Kidney (tissue), 13 donors: ENCODE measurements at regions not wholly inside any gene's neighbourhood (a gene's known extent, or its start where the extent isn't known, plus 50 kb on each side); places are given as distances from the start of the nearest gene placed in this dataset.

Experiments used
- DNase-seq, 5 donors: peaks; one replicate each; pipeline ENCODE4 v3.0.0-alpha.2; 2013 to 2020
- FAIRE-seq: peaks from 2 replicates; lab custom pipeline; 2012; peaks lifted over from hg19 to GRCh38; lab: Jason Lieb, UNC
- H3K27ac ChIP-seq, 2 donors: one replicate each; pipeline ENCODE4 v1.7.0; 2013; ENCODE audit warnings: low read depth in 2 of 2, low read length in 2 of 2, inconsistent platforms in 1 of 2
- H3K27me3 ChIP-seq: one replicate; pipeline ENCODE4 v1.7.1; 2013; ENCODE audit warnings: low read length, inconsistent platforms; ENCODE audit not compliant: control insufficient read depth, insufficient read depth
- H3K36me3 ChIP-seq, 3 donors: one replicate each; pipeline versions ENCODE4 v1.7.0 to v1.7.1; 2013; ENCODE audit warnings: low read length in 3 of 3, control low read depth in 1 of 3, inconsistent platforms in 1 of 3; ENCODE audit not compliant: insufficient read depth in 3 of 3, control insufficient read depth in 2 of 3
- H3K4me1 ChIP-seq, 3 donors: one replicate each; pipeline versions ENCODE4 v1.7.0 to v1.7.1; 2013; ENCODE audit warnings: low read length in 3 of 3, inconsistent platforms in 1 of 3, low read depth in 1 of 3; ENCODE audit not compliant: control insufficient read depth in 2 of 3, insufficient read depth in 2 of 3
- H3K4me3 ChIP-seq, 3 donors: one replicate each; pipeline versions ENCODE4 v1.7.0 to v1.8.1; 2013; ENCODE audit warnings: low read length in 3 of 3, control low read depth in 1 of 3, inconsistent platforms in 1 of 3
- H3K9ac ChIP-seq, 3 donors: one replicate each; pipeline versions ENCODE4 v1.7.0 to v1.7.1; 2013; ENCODE audit warnings: low read length in 3 of 3, control low read depth in 1 of 3, inconsistent platforms in 1 of 3
- H3K9me3 ChIP-seq, 3 donors: one replicate each; pipeline versions ENCODE4 v1.7.0 to v1.7.1; 2013; ENCODE audit warnings: low read length in 3 of 3, control low read depth in 1 of 3, inconsistent platforms in 1 of 3; ENCODE audit not compliant: control insufficient read depth in 2 of 3, insufficient read depth in 1 of 3
- intact Hi-C: fragments of 100-400 bp; cut with DNase I; formaldehyde crosslinking; loops from one replicate; pipeline ENCODE4 v1.11.1; 2022
- TF ChIP-seq, protein P1 (sequence below): IDR thresholded peaks from 3 replicates; pipeline ENCODE4 v1.5.1; 2012; ENCODE audit warnings: mild to moderate bottlenecking, moderate library complexity, borderline replicate concordance; ENCODE audit not compliant: insufficient read depth; ENCODE audit errors: extremely low read depth
- donor health status: control.
- donor health status: control.
- donor health status: control.
- donor health status: control.
- donor health status: control.
- donor health status: DM: yes; HTN: yes; CAD: no.
- donor health status: Normal renal cell carcinoma (clear cell type).

- Histone ChIP-seq H3K27ac (no peak overlapping the region), H3K9ac (no peak overlapping the region), H3K27me3 (no peaks in the 10 kb centered on the region), H3K4me3 (no peak overlapping the region), H3K4me1 (no peaks in the 10 kb centered on the region), H3K36me3 (no peaks in the 10 kb centered on the region), H3K9me3 (no peaks in the 10 kb centered on the region)
- TF ChIP-seq, protein P1, sequence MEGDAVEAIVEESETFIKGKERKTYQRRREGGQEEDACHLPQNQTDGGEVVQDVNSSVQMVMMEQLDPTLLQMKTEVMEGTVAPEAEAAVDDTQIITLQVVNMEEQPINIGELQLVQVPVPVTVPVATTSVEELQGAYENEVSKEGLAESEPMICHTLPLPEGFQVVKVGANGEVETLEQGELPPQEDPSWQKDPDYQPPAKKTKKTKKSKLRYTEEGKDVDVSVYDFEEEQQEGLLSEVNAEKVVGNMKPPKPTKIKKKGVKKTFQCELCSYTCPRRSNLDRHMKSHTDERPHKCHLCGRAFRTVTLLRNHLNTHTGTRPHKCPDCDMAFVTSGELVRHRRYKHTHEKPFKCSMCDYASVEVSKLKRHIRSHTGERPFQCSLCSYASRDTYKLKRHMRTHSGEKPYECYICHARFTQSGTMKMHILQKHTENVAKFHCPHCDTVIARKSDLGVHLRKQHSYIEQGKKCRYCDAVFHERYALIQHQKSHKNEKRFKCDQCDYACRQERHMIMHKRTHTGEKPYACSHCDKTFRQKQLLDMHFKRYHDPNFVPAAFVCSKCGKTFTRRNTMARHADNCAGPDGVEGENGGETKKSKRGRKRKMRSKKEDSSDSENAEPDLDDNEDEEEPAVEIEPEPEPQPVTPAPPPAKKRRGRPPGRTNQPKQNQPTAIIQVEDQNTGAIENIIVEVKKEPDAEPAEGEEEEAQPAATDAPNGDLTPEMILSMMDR, result no peak
- DNase-seq (no peak), FAIRE-seq (no peak)
- intact Hi-C loops, result no loop called here
Measured at GRCh38 chr9:120009856-120010255, 570.1 kb downstream of the CDK5RAP2 start.

DNA sequence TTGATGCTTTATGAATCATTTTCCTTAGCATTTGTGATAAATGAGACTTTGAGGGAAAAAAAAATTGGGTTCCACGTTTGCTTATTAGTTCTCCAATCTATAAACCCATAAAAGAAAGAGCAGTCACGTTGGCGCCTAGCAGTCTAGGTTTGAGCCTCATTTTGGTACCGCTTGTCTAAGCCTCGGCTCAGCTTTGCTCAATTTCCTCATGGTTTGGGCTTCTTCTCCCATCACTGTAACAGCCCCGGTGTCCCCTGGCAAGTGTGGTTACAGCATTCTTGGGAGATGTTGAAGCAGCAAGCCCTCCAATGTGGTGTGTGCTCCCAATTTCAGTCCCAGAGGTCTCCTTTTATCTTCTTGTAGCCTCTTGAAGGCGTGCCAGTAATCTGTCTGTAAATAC is 578.4 kb downstream of the CDK5RAP2 start:
- intact Hi-C loops, result no loop called here
- Histone ChIP-seq H3K9me3 (no peaks in the 10 kb centered on the region), H3K27me3 (no peaks in the 10 kb centered on the region), H3K4me1 (peaks cover 0 to 9% (median 4%) of the 10 kb centered on the region in 3 donors), H3K9ac (no peak overlapping the region), H3K36me3 (no peaks in the 10 kb centered on the region), H3K27ac (no peak overlapping the region), H3K4me3 (no peak overlapping the region)
- DNase-seq (no peak), FAIRE-seq (no peak)
- TF ChIP-seq, protein P1, result no peak

DNA sequence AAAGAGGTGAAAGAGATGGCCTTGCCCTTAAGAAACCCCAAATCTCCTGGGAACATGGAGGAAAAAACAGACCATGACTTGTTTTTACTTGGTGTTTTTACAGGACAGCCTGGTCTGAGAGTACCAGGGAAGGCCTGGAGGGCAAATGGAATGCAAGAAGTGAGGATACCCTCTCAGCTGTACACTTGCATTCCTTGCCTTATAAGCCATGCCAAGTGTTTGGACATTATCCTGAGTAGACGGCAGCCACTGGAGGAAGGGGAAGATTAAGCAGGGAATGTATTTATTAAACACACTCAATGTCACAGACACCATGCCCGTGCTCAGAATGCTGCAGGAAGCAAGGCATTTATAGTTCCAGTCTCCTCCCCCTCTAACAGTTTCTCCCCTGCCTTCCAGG is 581.4 kb downstream of the CDK5RAP2 start:
- H3K4me1 ChIP-seq, result peaks cover 0 to 9% (median 4%) of the 10 kb centered on the region in 3 donors
- no peaks in the 10 kb centered on the region for H3K27me3 ChIP-seq
- peak overlapping the region in 1 of 3 donors; percentile 37 for H3K4me3 ChIP-seq
- H3K9ac ChIP-seq, result no peak overlapping the region
- FAIRE-seq, result no peak
- intact Hi-C loops, result no loop called here
- no peaks in the 10 kb centered on the region for H3K36me3 ChIP-seq
- peak in 1 of 5 donors; percentile 11 for DNase-seq
- TF ChIP-seq, protein P1, result no peak
- no peaks in the 10 kb centered on the region for H3K9me3 ChIP-seq
- H3K27ac ChIP-seq, result peak overlapping the region in 1 of 2 donors; percentile 27

- intact Hi-C loops, result no loop called here
- Histone ChIP-seq H3K9me3 (no peaks in the 10 kb centered on the region), H3K27me3 (no peaks in the 10 kb centered on the region), H3K4me3 (no peak overlapping the region), H3K36me3 (no peaks in the 10 kb centered on the region), H3K9ac (no peak overlapping the region), H3K27ac (no peak overlapping the region), H3K4me1 (no peaks in the 10 kb centered on the region)
- TF ChIP-seq, protein P1, result no peak
- DNase-seq (no peak), FAIRE-seq (no peak)
Measured at GRCh38 chr9:119991797-119992196, 588.2 kb downstream of the CDK5RAP2 start.
